SU-DHL-6 (cell line): ENCODE measurements at regions not wholly inside any gene's neighbourhood (a gene's known extent, or its start where the extent isn't known, plus 50 kb on each side); places are given as distances from the start of the nearest gene placed in this dataset.

Experiments
- H2AFZ ChIP-seq: fragments of 200-600 bp; sonication (generic); 2 replicates; pipeline ENCODE4 v1.6.1; 2014; ENCODE audit warnings: low read depth, mild to moderate bottlenecking, moderate library complexity, mixed read lengths, antibody characterized with exemption, low read length; ENCODE audit not compliant: severe bottlenecking
- H3F3A ChIP-seq: fragments of 200-600 bp; shearing (Covaris generic); 2 replicates; pipeline ENCODE4 v1.6.0; 2016; ENCODE audit warnings: antibody characterized with exemption, mild to moderate bottlenecking; ENCODE audit not compliant: insufficient read depth
- H3K27ac ChIP-seq: fragments of 200-600 bp; sonication (generic); 2 replicates; pipeline ENCODE4 v1.5.1; 2016; ENCODE audit warnings: low read depth, mild to moderate bottlenecking, low read length, moderate library complexity, mixed read lengths
- H3K27me3 ChIP-seq: fragments of 200-600 bp; sonication (generic), shearing (Covaris generic); 2 replicates; pipeline ENCODE4 v1.6.0; 2014; ENCODE audit warnings: mild to moderate bottlenecking, low read length
- H3K36me3 ChIP-seq: fragments of 200-600 bp; sonication (generic); 2 replicates; pipeline ENCODE4 v1.6.1; 2014; ENCODE audit warnings: mild to moderate bottlenecking, low read length, mixed read lengths
- H3K4me2 ChIP-seq: fragments of 300-600, 200-600 bp; shearing (Covaris generic), sonication (generic); 2 replicates; pipeline ENCODE4 v1.6.0; 2014; ENCODE audit warnings: low read length, low read depth, mild to moderate bottlenecking; ENCODE audit not compliant: poor library complexity, severe bottlenecking
- H3K4me3 ChIP-seq: fragments of 200-600 bp; sonication (generic); 2 replicates; pipeline ENCODE4 v1.5.1; 2014; ENCODE audit warnings: antibody characterized with exemption, low read length, mild to moderate bottlenecking, mixed read lengths; ENCODE audit not compliant: insufficient read depth, poor library complexity, severe bottlenecking
- H3K79me2 ChIP-seq: fragments of 200-600 bp; sonication (generic); 2 replicates; pipeline ENCODE4 v1.6.1; 2014; ENCODE audit warnings: mild to moderate bottlenecking, low read length, moderate library complexity; ENCODE audit not compliant: insufficient read depth
- H3K9ac ChIP-seq: fragments of 200-600 bp; sonication (generic); 2 replicates; pipeline ENCODE4 v1.7.0; 2014; ENCODE audit warnings: mild to moderate bottlenecking, low read length
- H3K9me2 ChIP-seq: fragments of 200-600 bp; sonication (generic); replicated peaks from 2 replicates; pipeline ENCODE4 v1.6.1; 2014; ENCODE audit warnings: low read length; ENCODE audit not compliant: insufficient read depth
- H3K9me3 ChIP-seq: fragments of 200-600 bp; sonication (generic); 2 replicates; pipeline ENCODE4 v1.6.1; 2014; ENCODE audit warnings: low read length, mixed read lengths; ENCODE audit not compliant: insufficient read depth
- H4K20me1 ChIP-seq: fragments of 200-600 bp; sonication (generic); 2 replicates; pipeline ENCODE4 v1.6.1; 2014; ENCODE audit warnings: low read depth, mild to moderate bottlenecking, antibody characterized with exemption, low read length, moderate library complexity, mixed read lengths
- EZH2phosphoT487 ChIP-seq: fragments of 200-600 bp; sonication (generic), shearing (Covaris generic); conservative IDR thresholded peaks from 2 replicates; pipeline ENCODE4 v1.6.1; 2018; ENCODE audit warnings: mild to moderate bottlenecking, antibody characterized with exemption, low read length, moderate library complexity, mixed read lengths
- TF ChIP-seq, protein P1 (sequence below): fragments of 200-600 bp; sonication (generic); IDR thresholded peaks from one replicate; pipeline ENCODE4 v1.5.1; 2017; ENCODE audit warnings: antibody characterized with exemption, mild to moderate bottlenecking, low read length, moderate library complexity; ENCODE audit not compliant: insufficient read depth, poor library complexity, severe bottlenecking

DNA sequence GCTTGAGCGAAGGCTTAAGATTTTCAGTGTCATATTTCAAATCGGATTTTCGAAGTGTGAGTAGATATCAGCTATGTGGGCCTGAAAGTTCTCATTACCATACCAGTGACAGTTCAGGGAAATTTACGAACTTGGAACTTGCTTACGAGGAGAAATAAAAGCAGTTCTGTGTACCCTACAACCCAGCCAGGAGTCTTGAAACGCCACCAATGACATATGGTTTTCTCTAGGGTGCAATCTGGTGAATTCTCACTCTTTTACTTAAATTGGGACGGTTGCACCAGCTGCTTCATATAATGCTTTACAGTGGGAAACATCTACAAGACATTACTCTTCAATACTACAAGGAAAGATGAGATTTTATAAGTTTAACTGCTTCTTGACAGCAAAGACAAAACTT, 253.6 kb upstream of the FOXK1 start:
- no peaks in the 10 kb centered on the region for H3K9me2 ChIP-seq
- no peaks in the 10 kb centered on the region for H3K36me3 ChIP-seq
- TF ChIP-seq, protein P1, sequence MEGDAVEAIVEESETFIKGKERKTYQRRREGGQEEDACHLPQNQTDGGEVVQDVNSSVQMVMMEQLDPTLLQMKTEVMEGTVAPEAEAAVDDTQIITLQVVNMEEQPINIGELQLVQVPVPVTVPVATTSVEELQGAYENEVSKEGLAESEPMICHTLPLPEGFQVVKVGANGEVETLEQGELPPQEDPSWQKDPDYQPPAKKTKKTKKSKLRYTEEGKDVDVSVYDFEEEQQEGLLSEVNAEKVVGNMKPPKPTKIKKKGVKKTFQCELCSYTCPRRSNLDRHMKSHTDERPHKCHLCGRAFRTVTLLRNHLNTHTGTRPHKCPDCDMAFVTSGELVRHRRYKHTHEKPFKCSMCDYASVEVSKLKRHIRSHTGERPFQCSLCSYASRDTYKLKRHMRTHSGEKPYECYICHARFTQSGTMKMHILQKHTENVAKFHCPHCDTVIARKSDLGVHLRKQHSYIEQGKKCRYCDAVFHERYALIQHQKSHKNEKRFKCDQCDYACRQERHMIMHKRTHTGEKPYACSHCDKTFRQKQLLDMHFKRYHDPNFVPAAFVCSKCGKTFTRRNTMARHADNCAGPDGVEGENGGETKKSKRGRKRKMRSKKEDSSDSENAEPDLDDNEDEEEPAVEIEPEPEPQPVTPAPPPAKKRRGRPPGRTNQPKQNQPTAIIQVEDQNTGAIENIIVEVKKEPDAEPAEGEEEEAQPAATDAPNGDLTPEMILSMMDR: no peak
- TF ChIP-seq EZH2phosphoT487: no peak
- H3F3A ChIP-seq: no peaks in the 10 kb centered on the region
- peaks cover 4% of the 10 kb centered on the region; the same call in 1 of the 2 replicates for H3K9me3 ChIP-seq
- no peaks in the 10 kb centered on the region for H3K79me2 ChIP-seq
- H3K4me2 ChIP-seq: no peak overlapping the region
- H3K4me3 ChIP-seq: no peak overlapping the region
- no peak overlapping the region for H3K9ac ChIP-seq
- H3K27ac ChIP-seq: no peak overlapping the region
- H4K20me1 ChIP-seq: no peaks in the 10 kb centered on the region
- H2AFZ ChIP-seq: no peak overlapping the region
- no peaks in the 10 kb centered on the region for H3K27me3 ChIP-seq

DNA sequence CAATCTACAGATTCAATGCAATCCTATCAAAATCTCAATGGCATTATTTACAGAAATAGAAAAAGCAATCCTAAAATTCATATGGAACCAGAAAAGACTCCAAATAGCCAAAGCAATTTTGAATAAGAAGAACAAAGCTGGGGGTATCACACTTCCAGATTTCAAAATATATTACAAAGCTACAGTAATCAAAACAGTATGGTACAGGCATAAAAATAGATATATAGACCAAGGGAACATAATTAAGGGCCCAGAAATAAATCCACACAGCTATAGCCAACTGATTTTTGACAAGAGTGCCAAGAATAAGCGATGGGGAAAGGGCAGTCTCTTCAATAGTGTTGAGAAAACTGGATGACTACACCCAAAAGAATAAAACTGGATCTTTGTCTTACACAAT, 251.9 kb upstream of the FOXK1 start:
- Histone ChIP-seq H3K79me2 (no peaks in the 10 kb centered on the region), H3K27me3 (no peaks in the 10 kb centered on the region), H3K9me2 (no peaks in the 10 kb centered on the region), H3K4me3 (no peak overlapping the region), H3K27ac (no peak overlapping the region), H3K9ac (no peak overlapping the region), H3K4me2 (no peak overlapping the region), H3F3A (no peaks in the 10 kb centered on the region), H4K20me1 (no peaks in the 10 kb centered on the region), H2AFZ (no peak overlapping the region), H3K9me3 (peaks cover 4% of the 10 kb centered on the region; the same call in 1 of the 2 replicates), H3K36me3 (no peaks in the 10 kb centered on the region)
- TF ChIP-seq, protein P1: no peak
- no peak for TF ChIP-seq EZH2phosphoT487

DNA sequence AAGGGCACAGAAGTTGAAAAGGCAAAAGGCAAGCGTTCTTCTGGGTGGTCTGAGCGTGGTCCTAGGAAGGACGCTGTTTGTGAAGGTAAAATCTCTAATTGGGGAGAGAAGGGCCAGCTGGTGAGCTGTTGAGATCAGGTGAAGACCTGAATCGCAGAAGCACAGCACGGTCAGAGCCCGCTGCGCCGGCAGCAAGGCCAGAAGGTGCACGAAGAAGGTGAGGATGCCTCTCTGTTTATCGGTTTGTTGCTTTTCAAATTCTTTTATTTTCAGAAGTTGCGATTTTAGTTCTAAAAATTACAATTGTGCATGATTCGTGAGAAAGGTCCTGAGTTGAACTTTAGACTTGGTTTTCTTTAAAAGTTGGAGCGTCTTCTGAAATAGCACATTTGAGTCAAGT, 247.8 kb upstream of the FOXK1 start:
- TF ChIP-seq EZH2phosphoT487: no peak
- TF ChIP-seq, protein P1: no peak
- H3K36me3 ChIP-seq: no peaks in the 10 kb centered on the region

More for the DNA sequence above, 247.8 kb upstream of the FOXK1 start:
- Histone ChIP-seq H3K9me3 (peaks cover 4% of the 10 kb centered on the region; the same call in 1 of the 2 replicates), H3K4me2 (no peak overlapping the region), H3K4me3 (no peak overlapping the region), H2AFZ (no peak overlapping the region), H3K27me3 (no peaks in the 10 kb centered on the region), H3K9ac (no peak overlapping the region), H3K27ac (no peak overlapping the region), H4K20me1 (no peaks in the 10 kb centered on the region), H3K9me2 (no peaks in the 10 kb centered on the region), H3K79me2 (no peaks in the 10 kb centered on the region), H3F3A (no peaks in the 10 kb centered on the region)
